Testis (tissue), 2 donors: ENCODE measurements at regions not wholly inside any gene's neighbourhood (a gene's known extent, or its start where the extent isn't known, plus 50 kb on each side); places are given as distances from the start of the nearest gene placed in this dataset.

Source experiments
- CTCF ChIP-seq, 3 experiments: fragments of 450-650 bp in 2 of 3; fragments of 200-600 bp in 1 of 3; sonication (generic) in 1 of 3; IDR thresholded peaks; one replicate each; pipeline ENCODE4 v1.5.1; 2016 to 2019; ENCODE audit warnings: antibody characterized with exemption in 3 of 3, mild to moderate bottlenecking in 2 of 3, moderate library complexity in 1 of 3
- POLR2A ChIP-seq: fragments of 450-650 bp; IDR thresholded peaks from one replicate; pipeline ENCODE4 v1.6.1; 2017; ENCODE audit warnings: antibody characterized with exemption, mild to moderate bottlenecking, moderate library complexity

GRCh38 chr2:19020144-19021099, 338.0 kb downstream of the OSR1 start:
- TF ChIP-seq CTCF (IDR thresholded peaks at IDR 0.05) (no peak), POLR2A (no peak)
